ENCODE measurements at regions not wholly inside any gene's neighbourhood (a gene's known extent, or its start where the extent isn't known, plus 50 kb on each side); places are given as distances from the start of the nearest gene placed in this dataset.
"Not testable (repeated sequence)": the region's sequence is repeated elsewhere in the genome, so short reads cannot be mapped to it uniquely, and the experiment has no call there.

DNA sequence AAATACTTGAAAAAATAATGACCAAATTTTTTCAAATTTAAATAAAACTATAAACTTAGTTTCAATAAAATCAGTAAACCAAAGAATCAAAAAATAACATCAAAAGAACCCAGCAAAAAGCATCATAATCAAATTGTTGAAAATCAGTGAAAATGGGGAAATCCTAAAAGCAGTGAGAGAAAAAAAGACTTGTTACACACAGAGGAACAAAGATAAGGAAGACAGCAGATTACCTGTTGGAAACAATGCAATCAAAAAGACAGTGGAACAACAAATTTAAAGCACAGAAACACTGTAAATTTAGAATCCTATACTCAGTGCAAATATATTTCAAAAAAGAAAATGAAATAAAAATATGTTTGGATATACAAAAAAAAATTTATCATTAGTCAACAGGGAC lies 156.2 kb upstream of the LMCD1 start:
- no peak for DNase-seq (ENCODE audit: low read depth)
- TF ChIP-seq CTCF (conservative IDR thresholded peaks at IDR 0.05; ENCODE audit: low read depth, low read length): no peak
- no peak overlapping the region for H3K4me3 ChIP-seq (ENCODE audit: low read length)

GRCh38 chr3:8348076-8348475 lies 153.5 kb upstream of the LMCD1 start:
- H3K4me3 ChIP-seq (ENCODE audit: low read length): no peak overlapping the region
- DNase-seq (ENCODE audit: low read depth): no peak
- TF ChIP-seq CTCF (conservative IDR thresholded peaks at IDR 0.05; ENCODE audit: low read depth, low read length): no peak

GRCh38 chr3:8352475-8352874 lies 149.1 kb upstream of the LMCD1 start:
- no peak for TF ChIP-seq CTCF (conservative IDR thresholded peaks at IDR 0.05; ENCODE audit: low read depth, low read length)
- H3K4me3 ChIP-seq (ENCODE audit: low read length): no peak overlapping the region
- DNase-seq (ENCODE audit: low read depth): no peak

DNA sequence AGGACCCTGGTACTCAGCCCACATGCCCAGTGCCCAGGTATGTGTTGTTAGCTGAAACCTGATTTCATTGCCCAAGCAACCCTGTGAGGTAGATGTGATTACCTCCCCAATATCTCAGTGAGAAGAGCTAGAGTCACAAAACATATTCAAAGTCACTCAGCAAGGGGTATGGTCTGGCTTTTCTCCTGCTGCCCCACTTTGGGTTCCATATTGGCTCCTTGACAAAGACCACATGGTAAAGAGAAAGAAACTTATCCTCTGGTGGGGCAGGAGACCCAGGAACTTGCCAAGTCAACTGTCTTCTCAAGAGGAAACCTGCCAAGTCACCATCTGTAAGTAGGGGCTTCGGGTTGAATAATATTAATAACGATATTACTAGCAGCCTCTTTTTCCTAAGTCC lies 148.3 kb upstream of the LMCD1 start:
- DNase-seq (ENCODE audit: low read depth): no peak
- TF ChIP-seq CTCF (conservative IDR thresholded peaks at IDR 0.05; ENCODE audit: low read depth, low read length): no peak
- no peak overlapping the region for H3K4me3 ChIP-seq (ENCODE audit: low read length)

DNA sequence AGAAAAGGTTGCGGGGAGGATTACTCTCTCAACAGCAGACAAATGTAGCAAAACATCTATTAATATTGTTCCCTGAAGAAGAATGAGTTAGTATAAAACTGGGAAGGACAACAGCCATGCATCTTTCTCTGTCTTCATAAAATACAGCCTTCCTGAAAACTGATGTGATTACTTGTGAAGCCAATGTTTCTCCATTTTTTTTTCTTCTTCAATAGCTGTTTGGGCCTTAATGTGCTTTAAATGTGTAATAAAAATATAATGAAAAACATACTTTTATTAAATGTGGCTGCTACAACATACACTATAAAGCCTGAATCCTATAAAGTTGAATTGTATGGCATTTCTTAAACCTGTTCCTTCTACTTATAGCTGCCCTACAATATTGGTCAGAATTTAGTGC lies 146.3 kb upstream of the LMCD1 start:
- no peak overlapping the region for H3K4me3 ChIP-seq (ENCODE audit: low read length)
- no peak for TF ChIP-seq CTCF (conservative IDR thresholded peaks at IDR 0.05; ENCODE audit: low read depth, low read length)
- DNase-seq (ENCODE audit: low read depth): no peak

- not testable (repeated sequence) for H3K4me3 ChIP-seq (ENCODE audit: low read length); DNase-seq (ENCODE audit: low read depth)
Observed at GRCh38 chr3:8356066-8356465, 145.6 kb upstream of the LMCD1 start.

DNA sequence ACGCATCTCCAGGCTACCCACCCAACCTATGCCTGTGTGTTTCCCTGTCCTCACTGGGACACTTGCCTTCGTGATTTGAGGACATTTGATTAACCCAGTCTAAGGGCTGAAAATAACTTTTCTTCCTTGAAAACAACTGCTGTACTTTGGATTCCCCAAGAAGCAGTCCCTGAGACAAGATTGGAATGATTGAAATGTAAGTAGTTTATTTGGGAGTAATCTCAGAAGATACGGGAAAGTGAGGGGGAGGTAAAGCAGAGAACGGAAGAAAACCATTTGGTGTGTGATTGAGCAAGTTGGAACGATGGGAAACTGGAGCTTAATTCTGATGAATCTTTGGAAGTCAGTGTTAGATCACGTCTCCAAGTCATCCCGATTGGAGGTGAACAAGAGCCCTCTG lies 143.8 kb upstream of the LMCD1 start:
- no peak for TF ChIP-seq CTCF (conservative IDR thresholded peaks at IDR 0.05; ENCODE audit: low read depth, low read length)
- H3K4me3 ChIP-seq (ENCODE audit: low read length): no peak overlapping the region
- DNase-seq (ENCODE audit: low read depth): no peak

GRCh38 chr3:8359133-8359532 lies 142.5 kb upstream of the LMCD1 start:
- no peak for TF ChIP-seq CTCF (conservative IDR thresholded peaks at IDR 0.05; ENCODE audit: low read depth, low read length)
- no peak overlapping the region for H3K4me3 ChIP-seq (ENCODE audit: low read length)
- DNase-seq (ENCODE audit: low read depth): no peak

Data from retinal pigment epithelial cell (primary cell).